ENCODE measurements at regions not wholly inside any gene's neighbourhood (a gene's known extent, or its start where the extent isn't known, plus 50 kb on each side); places are given as distances from the start of the nearest gene placed in this dataset.

- TF ChIP-seq ZFX (IDR thresholded peaks at IDR 0.05; ENCODE audit: borderline replicate concordance) (no peak), CTCF (IDR thresholded peaks at IDR 0.05) (no peak)
- no peak overlapping the region for H3K27ac ChIP-seq
Measured at GRCh38 chr18:67359873-67360838, 156.4 kb downstream of the DSEL start.

- TF ChIP-seq CTCF (IDR thresholded peaks at IDR 0.05) = no peak
- no peak for TF ChIP-seq ZFX (IDR thresholded peaks at IDR 0.05; ENCODE audit: borderline replicate concordance)
- H3K27ac ChIP-seq = no peak overlapping the region
Measured at GRCh38 chr18:67358947-67359346, 157.6 kb downstream of the DSEL start.

- no peak overlapping the region for H3K27ac ChIP-seq
Measured at GRCh38 chr18:67354692-67355091, 161.8 kb downstream of the DSEL start.

DNA sequence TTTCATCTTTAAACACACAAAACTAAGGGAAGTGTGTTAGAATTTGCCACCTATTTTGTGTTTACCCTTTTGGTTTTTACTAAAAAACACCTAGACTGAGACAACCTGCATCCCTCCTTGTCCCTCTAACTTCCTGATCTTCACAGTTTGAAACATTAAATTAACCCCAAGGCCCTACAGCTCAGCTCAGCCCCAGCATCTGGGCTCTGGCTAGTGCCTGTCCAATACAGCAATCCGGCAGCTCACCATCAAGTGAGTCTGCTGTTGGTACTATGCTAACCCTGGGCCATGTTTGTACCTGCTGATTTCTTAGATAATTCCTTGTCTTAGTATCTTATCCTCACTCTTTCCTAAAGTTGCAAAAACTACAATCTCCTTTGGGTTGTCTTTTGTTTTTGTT is 162.4 kb downstream of the DSEL start:
- no peak overlapping the region for H3K27ac ChIP-seq
- TF ChIP-seq ZFX (IDR thresholded peaks at IDR 0.05; ENCODE audit: borderline replicate concordance) (no peak), CTCF (IDR thresholded peaks at IDR 0.05) (no peak)

More at GRCh38 chr18:67354692-67355091, 161.8 kb downstream of the DSEL start:
- TF ChIP-seq ZFX (IDR thresholded peaks at IDR 0.05; ENCODE audit: borderline replicate concordance) (no peak), CTCF (IDR thresholded peaks at IDR 0.05) (no peak)

- TF ChIP-seq CTCF (IDR thresholded peaks at IDR 0.05) = no peak
- TF ChIP-seq ZFX (IDR thresholded peaks at IDR 0.05; ENCODE audit: borderline replicate concordance) = no peak
- H3K27ac ChIP-seq = no peak overlapping the region
Measured at GRCh38 chr18:67347438-67347837, 169.1 kb downstream of the DSEL start.

DNA sequence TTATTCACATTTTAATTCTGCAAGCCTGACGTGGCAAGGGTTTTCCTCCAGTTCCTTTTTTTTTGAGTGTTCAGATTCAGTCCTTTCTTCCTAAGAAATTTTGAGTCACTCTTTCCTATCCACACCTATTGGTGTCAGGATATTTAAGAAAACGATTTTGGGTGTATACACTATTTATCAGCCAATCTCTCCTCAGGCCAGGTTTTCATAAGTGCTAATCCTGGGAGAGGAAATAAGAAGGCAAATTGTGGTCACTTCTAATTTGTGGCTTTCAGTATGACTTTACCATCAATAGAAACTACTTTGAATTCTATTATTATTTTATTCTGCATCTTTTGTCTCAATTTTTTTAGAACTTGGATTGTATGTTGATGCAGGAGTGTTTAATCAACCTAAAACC is 174.4 kb downstream of the DSEL start:
- TF ChIP-seq ZFX (IDR thresholded peaks at IDR 0.05; ENCODE audit: borderline replicate concordance) = no peak
- no peak for TF ChIP-seq CTCF (IDR thresholded peaks at IDR 0.05)
- no peak overlapping the region for H3K27ac ChIP-seq

DNA sequence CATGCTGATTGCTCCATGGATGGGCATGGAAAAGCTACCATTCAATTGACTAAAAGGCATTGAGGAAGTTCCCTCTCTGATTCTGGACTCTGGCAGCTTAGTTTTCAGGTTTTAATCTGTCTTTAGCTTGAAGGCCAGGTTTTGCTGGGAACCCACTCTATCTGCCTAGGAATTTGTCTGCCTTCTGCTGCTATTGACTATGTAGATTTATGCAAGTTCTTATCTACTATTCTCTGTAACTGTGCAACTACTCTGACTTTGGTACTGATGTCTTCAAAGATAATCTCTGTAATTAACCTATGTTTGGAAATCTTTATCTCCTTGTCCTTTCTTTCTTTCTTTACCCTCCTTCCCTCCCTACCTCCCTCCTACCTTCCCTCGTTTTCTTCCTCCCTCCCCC is 178.8 kb downstream of the DSEL start:
- H3K27ac ChIP-seq = no peak overlapping the region
- TF ChIP-seq ZFX (IDR thresholded peaks at IDR 0.05; ENCODE audit: borderline replicate concordance) (no peak), CTCF (IDR thresholded peaks at IDR 0.05) (no peak)

All from 22Rv1 (cell line).